T-helper 17 cell (primary cell): ENCODE measurements at regions not wholly inside any gene's neighbourhood (a gene's known extent, or its start where the extent isn't known, plus 50 kb on each side); places are given as distances from the start of the nearest gene placed in this dataset.
A peak's percentile ranks its signal among the peaks of the same experiment; 100 is the strongest.

Source experiments
- ATAC-seq: fragments of 150-1000 bp; cut with Tn5 transposase; 2 replicates; pipeline ENCODE4 v1.10.0; 2021; ENCODE audit warnings: mild to moderate bottlenecking, moderate library complexity
- DNase-seq, 3 donors: peaks; one replicate each; pipeline versions ENCODE4 v3.0.0 to v3.0.0-alpha.2; 2020 to 2021
- H3K9me3 ChIP-seq: one replicate; pipeline ENCODE4 v1.7.0; 2013; ENCODE audit warnings: low read length, mild to moderate bottlenecking; ENCODE audit not compliant: control insufficient read depth, poor library complexity, severe bottlenecking
- H3K27ac Mint-ChIP-seq: one replicate; pipeline ENCODE4 v1.8.0; 2022; ENCODE audit warnings: mild to moderate bottlenecking, moderate library complexity, mixed read lengths
- H3K27me3 Mint-ChIP-seq: one replicate; pipeline ENCODE4 v1.8.0; 2022; ENCODE audit warnings: mixed read lengths
- H3K36me3 Mint-ChIP-seq: one replicate; pipeline ENCODE4 v1.8.0; 2022; ENCODE audit warnings: low read depth, mixed read lengths
- H3K4me1 Mint-ChIP-seq: one replicate; pipeline ENCODE4 v1.8.0; 2022; ENCODE audit warnings: mild to moderate bottlenecking, mixed read lengths
- H3K4me3 Mint-ChIP-seq: one replicate; pipeline ENCODE4 v1.8.0; 2022; ENCODE audit warnings: mild to moderate bottlenecking, moderate library complexity, mixed read lengths

DNA sequence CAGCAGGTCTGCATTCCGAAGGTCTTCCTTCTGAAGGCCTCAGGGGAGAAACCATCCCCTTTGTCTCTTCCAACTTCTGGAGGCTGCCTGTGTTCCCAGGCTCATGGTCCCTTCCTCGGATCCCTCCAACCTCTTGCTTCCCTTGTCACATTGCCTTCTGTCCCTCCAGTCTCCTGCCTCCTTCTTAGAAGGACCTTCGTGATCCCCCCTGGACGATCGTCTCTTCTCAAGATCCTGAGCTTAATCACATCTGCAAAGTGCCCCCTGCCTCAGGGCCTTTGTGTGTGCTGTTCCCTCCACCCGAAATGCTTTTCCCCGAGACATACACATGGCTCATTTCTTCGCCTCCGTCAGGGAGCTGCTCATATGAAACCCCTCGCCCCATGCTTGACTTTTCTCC is 505.8 kb downstream of the SHQ1 start:
- no peak for ATAC-seq
- no peak overlapping the region for H3K4me3 Mint-ChIP-seq
- no peaks in the 10 kb centered on the region for H3K27me3 Mint-ChIP-seq
- H3K4me1 Mint-ChIP-seq: peaks cover 16% of the 10 kb centered on the region
- H3K36me3 Mint-ChIP-seq: no peaks in the 10 kb centered on the region
- H3K27ac Mint-ChIP-seq: no peak overlapping the region
- H3K9me3 ChIP-seq: no peaks in the 10 kb centered on the region
- no peak for DNase-seq

GRCh38 chr3:72341920-72342319 is 506.3 kb downstream of the SHQ1 start:
- no peaks in the 10 kb centered on the region for H3K36me3 Mint-ChIP-seq
- H3K27me3 Mint-ChIP-seq: no peaks in the 10 kb centered on the region
- ATAC-seq (no peak), DNase-seq (no peak)
- H3K4me3 Mint-ChIP-seq: no peak overlapping the region
- H3K9me3 ChIP-seq: no peaks in the 10 kb centered on the region
- peaks cover 16% of the 10 kb centered on the region for H3K4me1 Mint-ChIP-seq
- no peak overlapping the region for H3K27ac Mint-ChIP-seq

- H3K4me1 Mint-ChIP-seq: peaks cover 15% of the 10 kb centered on the region
- DNase-seq (no peak), ATAC-seq (no peak)
- no peaks in the 10 kb centered on the region for H3K9me3 ChIP-seq
- H3K36me3 Mint-ChIP-seq: no peaks in the 10 kb centered on the region
- H3K4me3 Mint-ChIP-seq: no peak overlapping the region
- H3K27ac Mint-ChIP-seq: no peak overlapping the region
- no peaks in the 10 kb centered on the region for H3K27me3 Mint-ChIP-seq
Measured at GRCh38 chr3:72341380-72341770, 506.9 kb downstream of the SHQ1 start.

DNA sequence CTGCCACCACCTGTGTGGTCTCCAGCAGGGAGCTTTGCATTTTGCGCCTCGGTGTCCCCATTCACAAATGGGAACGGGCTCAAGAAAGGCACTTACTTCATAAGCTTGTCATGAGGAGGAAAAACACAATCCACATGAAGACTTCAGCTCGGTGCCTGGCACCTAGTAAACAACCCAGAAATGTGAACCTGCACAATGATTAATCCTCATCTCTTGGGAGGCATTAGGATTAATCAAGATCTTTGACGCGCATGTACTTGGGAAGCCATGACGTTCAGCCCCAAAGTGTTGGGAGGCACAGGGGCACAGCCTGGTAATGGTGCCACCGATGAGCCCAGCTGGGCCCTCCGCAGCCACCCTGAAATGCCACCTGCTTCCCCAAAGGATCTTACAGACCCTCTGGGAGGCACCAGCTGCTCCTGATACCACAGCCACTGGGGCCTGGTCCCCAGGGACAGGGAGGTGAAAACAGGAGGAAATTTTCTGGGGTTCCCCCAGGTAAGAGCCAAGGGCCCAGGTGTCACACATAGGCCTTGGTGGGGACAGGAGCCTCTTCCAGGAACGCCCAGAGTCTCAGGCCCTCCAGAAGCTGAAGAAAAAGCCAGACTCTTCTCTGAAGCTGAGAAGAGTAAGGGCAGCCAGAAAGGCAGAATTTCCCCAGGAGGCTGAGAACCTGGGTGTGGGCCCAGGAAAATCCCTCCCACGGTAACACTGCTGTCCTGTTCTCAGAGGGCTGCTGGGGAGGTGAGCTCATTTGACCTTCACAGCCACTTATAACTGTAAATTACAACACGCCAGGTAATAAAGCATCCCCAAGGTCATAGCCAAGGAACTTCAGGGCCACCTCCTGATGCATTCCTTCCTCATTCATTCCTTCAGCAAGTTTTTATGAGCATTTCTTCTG is 507.5 kb downstream of the SHQ1 start:
- no peak overlapping the region for H3K4me3 Mint-ChIP-seq
- no peaks in the 10 kb centered on the region for H3K36me3 Mint-ChIP-seq
- ATAC-seq: no peak
- H3K27ac Mint-ChIP-seq: no peak overlapping the region
- no peaks in the 10 kb centered on the region for H3K27me3 Mint-ChIP-seq
- DNase-seq: no peak
- peaks cover 9% of the 10 kb centered on the region for H3K4me1 Mint-ChIP-seq
- H3K9me3 ChIP-seq: no peaks in the 10 kb centered on the region

- H3K9me3 ChIP-seq: no peaks in the 10 kb centered on the region
- ATAC-seq (no peak), DNase-seq (no peak)
- no peaks in the 10 kb centered on the region for H3K27me3 Mint-ChIP-seq
- no peak overlapping the region for H3K4me3 Mint-ChIP-seq
- no peak overlapping the region for H3K27ac Mint-ChIP-seq
- H3K36me3 Mint-ChIP-seq: no peaks in the 10 kb centered on the region
- peaks cover 4% of the 10 kb centered on the region for H3K4me1 Mint-ChIP-seq
Measured at GRCh38 chr3:72340056-72340455, 508.2 kb downstream of the SHQ1 start.

DNA sequence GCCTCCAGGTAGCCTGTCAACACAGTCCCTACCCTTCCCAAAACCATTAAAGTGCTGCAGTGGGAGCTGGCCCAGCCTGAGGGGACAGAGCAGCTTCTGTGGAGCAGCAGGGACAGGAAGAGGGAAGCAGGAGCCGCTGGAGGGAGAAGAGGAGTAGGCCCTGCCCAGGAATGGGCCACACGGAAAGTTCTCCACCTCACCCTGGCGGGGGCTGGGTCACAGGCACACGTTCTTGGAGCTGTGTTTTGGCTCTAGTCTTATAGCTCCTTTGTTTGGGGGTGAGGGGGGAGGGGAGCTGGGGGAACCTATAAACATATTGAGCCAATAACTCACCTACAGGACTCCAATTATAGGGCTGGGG is 508.6 kb downstream of the SHQ1 start:
- Mint-ChIP-seq H3K4me1 (peaks cover 4% of the 10 kb centered on the region), H3K36me3 (no peaks in the 10 kb centered on the region), H3K4me3 (no peak overlapping the region)

DNA sequence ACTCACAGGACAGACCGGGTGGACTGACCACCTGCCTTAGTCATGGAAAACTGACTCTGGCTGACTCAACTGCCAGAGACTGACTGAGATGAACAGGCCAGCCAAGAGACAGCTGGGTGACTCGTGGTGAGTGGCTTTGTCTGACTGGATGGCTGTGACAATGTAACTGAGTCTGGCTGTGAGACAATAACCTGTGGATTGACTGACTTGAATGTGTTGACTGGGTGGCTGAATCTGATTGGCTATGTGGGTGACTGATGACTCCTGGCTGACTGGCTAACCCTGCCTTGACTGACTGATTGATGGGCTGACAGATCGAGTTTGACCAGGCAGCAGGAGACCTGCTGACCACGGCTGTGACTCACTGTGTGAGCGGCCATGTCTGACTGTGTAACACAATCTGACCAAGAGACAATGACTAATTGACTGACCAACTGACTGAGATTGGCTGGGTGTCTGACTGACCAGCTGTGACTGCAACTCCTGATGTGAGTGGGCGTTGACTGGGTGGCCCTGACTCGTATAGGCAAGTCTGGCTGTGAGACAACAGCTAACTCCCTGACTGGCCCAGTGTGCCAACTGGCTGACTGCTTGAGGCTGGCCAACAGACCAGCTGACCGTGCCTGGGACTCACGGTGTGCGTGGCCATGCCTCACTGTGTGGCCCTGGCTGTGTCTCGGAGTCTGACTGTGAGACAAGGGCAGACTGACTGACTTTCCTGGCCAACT is 509.1 kb downstream of the SHQ1 start:
- H3K9me3 ChIP-seq: no peaks in the 10 kb centered on the region
- H3K4me3 Mint-ChIP-seq: no peak overlapping the region
- ATAC-seq (peak; percentile 40), DNase-seq (no peak)
- H3K27me3 Mint-ChIP-seq: no peaks in the 10 kb centered on the region
- H3K4me1 Mint-ChIP-seq: peaks cover 4% of the 10 kb centered on the region
- H3K36me3 Mint-ChIP-seq: no peaks in the 10 kb centered on the region
- H3K27ac Mint-ChIP-seq: no peak overlapping the region

More for the DNA sequence above, 508.6 kb downstream of the SHQ1 start:
- no peak overlapping the region for H3K27ac Mint-ChIP-seq
- ATAC-seq (no peak), DNase-seq (no peak)
- H3K27me3 Mint-ChIP-seq: no peaks in the 10 kb centered on the region
- no peaks in the 10 kb centered on the region for H3K9me3 ChIP-seq

GRCh38 chr3:72338082-72338941 is 509.9 kb downstream of the SHQ1 start:
- Mint-ChIP-seq H3K36me3 (no peaks in the 10 kb centered on the region), H3K27me3 (no peaks in the 10 kb centered on the region), H3K4me1 (peaks cover 4% of the 10 kb centered on the region), H3K27ac (no peak overlapping the region), H3K4me3 (no peak overlapping the region)
- DNase-seq: no peak
- H3K9me3 ChIP-seq: no peaks in the 10 kb centered on the region
- no peak for ATAC-seq

DNA sequence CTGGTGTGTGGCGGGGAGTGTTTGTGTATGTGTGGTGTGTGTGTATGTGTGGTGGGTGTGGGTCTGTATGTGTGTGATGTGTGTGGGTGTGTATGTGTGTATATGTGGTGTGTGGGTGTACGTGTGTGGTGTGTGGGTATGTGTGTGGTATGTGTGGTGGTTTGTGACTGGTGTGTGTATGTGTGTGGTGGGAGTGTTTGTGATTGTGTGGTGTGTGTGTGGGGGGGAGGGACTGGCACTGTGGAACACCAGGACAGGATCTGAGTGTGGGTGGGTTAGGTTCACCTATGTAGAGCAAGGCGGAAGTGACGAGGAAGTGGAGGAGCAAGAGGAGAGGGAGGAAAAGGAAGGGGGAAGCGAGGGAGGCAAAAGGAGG is 510.8 kb downstream of the SHQ1 start:
- Mint-ChIP-seq H3K27me3 (no peaks in the 10 kb centered on the region), H3K4me3 (no peak overlapping the region), H3K4me1 (peaks cover 1% of the 10 kb centered on the region), H3K27ac (no peak overlapping the region), H3K36me3 (no peaks in the 10 kb centered on the region)
- no peaks in the 10 kb centered on the region for H3K9me3 ChIP-seq
- ATAC-seq (no peak), DNase-seq (no peak)

- Mint-ChIP-seq H3K27ac (no peak overlapping the region), H3K4me1 (no peaks in the 10 kb centered on the region), H3K27me3 (no peaks in the 10 kb centered on the region), H3K4me3 (no peak overlapping the region), H3K36me3 (no peaks in the 10 kb centered on the region)
- DNase-seq (no peak), ATAC-seq (no peak)
- H3K9me3 ChIP-seq: no peaks in the 10 kb centered on the region
Measured at GRCh38 chr3:72336821-72337479, 511.3 kb downstream of the SHQ1 start.

DNA sequence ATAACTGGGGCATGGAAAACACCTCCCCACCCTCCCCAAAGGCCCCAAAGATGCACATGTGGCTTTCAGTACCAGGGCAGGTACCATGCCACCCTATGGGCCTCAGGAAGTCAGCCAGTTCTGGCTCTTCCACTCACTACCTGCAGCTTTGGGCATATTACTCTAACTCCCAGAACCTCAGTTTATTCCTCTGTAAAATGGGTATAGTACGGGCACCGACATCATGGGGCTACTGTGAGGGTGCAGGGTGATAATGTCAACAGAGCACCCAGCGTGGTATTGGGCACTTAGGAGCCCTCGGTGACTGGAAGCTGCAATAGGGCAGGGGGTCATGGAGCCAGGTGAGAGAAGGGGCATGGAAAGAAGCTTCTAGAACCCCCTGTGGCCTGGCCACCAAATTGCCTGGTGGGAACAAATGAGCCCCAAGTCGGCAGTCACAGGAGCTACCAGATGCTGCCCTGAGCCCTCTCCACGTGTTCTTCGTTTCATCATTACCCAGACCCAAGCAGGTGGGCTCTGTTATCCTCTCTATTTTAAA is 512.1 kb downstream of the SHQ1 start:
- H3K4me1 Mint-ChIP-seq: no peaks in the 10 kb centered on the region
- H3K9me3 ChIP-seq: no peaks in the 10 kb centered on the region
- no peaks in the 10 kb centered on the region for H3K36me3 Mint-ChIP-seq
- H3K27me3 Mint-ChIP-seq: no peaks in the 10 kb centered on the region
- no peak overlapping the region for H3K27ac Mint-ChIP-seq
- ATAC-seq (no peak), DNase-seq (no peak)
- no peak overlapping the region for H3K4me3 Mint-ChIP-seq

- no peaks in the 10 kb centered on the region for H3K27me3 Mint-ChIP-seq
- DNase-seq (no peak), ATAC-seq (no peak)
- no peaks in the 10 kb centered on the region for H3K4me1 Mint-ChIP-seq
- H3K36me3 Mint-ChIP-seq: no peaks in the 10 kb centered on the region
- no peaks in the 10 kb centered on the region for H3K9me3 ChIP-seq
- H3K27ac Mint-ChIP-seq: no peak overlapping the region
- H3K4me3 Mint-ChIP-seq: no peak overlapping the region
Measured at GRCh38 chr3:72335458-72336095, 512.7 kb downstream of the SHQ1 start.
